Neural cell (in vitro differentiated cells): ENCODE measurements at regions not wholly inside any gene's neighbourhood (a gene's known extent, or its start where the extent isn't known, plus 50 kb on each side); places are given as distances from the start of the nearest gene placed in this dataset.

Source experiments
- CTCF ChIP-seq: fragments of 450-650 bp; IDR thresholded peaks from 2 replicates; pipeline ENCODE4 v1.5.1; 2014; ENCODE audit warnings: antibody characterized with exemption, mild to moderate bottlenecking, moderate library complexity; ENCODE audit not compliant: poor library complexity, severe bottlenecking
- EP300 ChIP-seq: fragments of 450-650 bp; conservative IDR thresholded peaks from 2 replicates; pipeline ENCODE4 v1.6.1; 2014; ENCODE audit warnings: antibody characterized with exemption, mild to moderate bottlenecking, moderate library complexity; ENCODE audit not compliant: poor library complexity, severe bottlenecking
- EZH2 ChIP-seq: fragments of 200-600, 300-800 bp; shearing (Covaris generic), sonication (generic); IDR thresholded peaks from 2 replicates; pipeline ENCODE4 v1.6.1; 2014; ENCODE audit warnings: antibody characterized with exemption, low read length, borderline replicate concordance, mild to moderate bottlenecking; ENCODE audit not compliant: insufficient read depth, poor library complexity, severe bottlenecking
- MXI1 ChIP-seq: fragments of 450-650 bp; conservative IDR thresholded peaks from 2 replicates; pipeline ENCODE4 v1.6.1; 2014; ENCODE audit warnings: antibody characterized with exemption, mild to moderate bottlenecking; ENCODE audit not compliant: poor library complexity, severe bottlenecking
- POLR2AphosphoS5 ChIP-seq: IDR thresholded peaks from 2 replicates; pipeline ENCODE4 v1.6.1; 2012
- RAD21 ChIP-seq: fragments of 450-650 bp; conservative IDR thresholded peaks from 2 replicates; pipeline ENCODE4 v1.6.1; 2014; ENCODE audit warnings: antibody characterized with exemption, mild to moderate bottlenecking, moderate library complexity
- REST ChIP-seq: IDR thresholded peaks from 2 replicates; pipeline ENCODE4 v1.6.1; 2012; ENCODE audit warnings: borderline replicate concordance
- SMC3 ChIP-seq: fragments of 450-650 bp; conservative IDR thresholded peaks from 2 replicates; pipeline ENCODE4 v1.6.1; 2014; ENCODE audit warnings: antibody characterized with exemption, mild to moderate bottlenecking, moderate library complexity; ENCODE audit not compliant: poor library complexity
- TAF1 ChIP-seq: IDR thresholded peaks from 2 replicates; pipeline ENCODE4 v1.6.1; 2012; ENCODE audit warnings: low read depth

GRCh38 chr2:204046145-204046544, 109.6 kb downstream of the ICOS start:
- TF ChIP-seq CTCF (no peak), MXI1 (no peak), EZH2 (no peak), TAF1 (no peak), RAD21 (no peak), POLR2AphosphoS5 (peak; percentile 15), EP300 (peak; percentile 70), SMC3 (no peak), REST (no peak)
